D721Med (cell line): ENCODE measurements at regions not wholly inside any gene's neighbourhood (a gene's known extent, or its start where the extent isn't known, plus 50 kb on each side); places are given as distances from the start of the nearest gene placed in this dataset.
A peak's percentile ranks its signal among the peaks of the same experiment; 100 is the strongest.
"Not testable (repeated sequence)": the region's sequence is repeated elsewhere in the genome, so short reads cannot be mapped to it uniquely, and the experiment has no call there.

Source experiments
- DNase-seq: peaks from one replicate; pipeline ENCODE4 v3.0.0; 2011; ENCODE audit warnings: low spot score; ENCODE audit not compliant: insufficient read length
- FAIRE-seq: peaks from 2 replicates; lab custom pipeline; 2011; peaks lifted over from hg19 to GRCh38; lab: Jason Lieb, UNC
- CTCF ChIP-seq: IDR thresholded peaks from 2 replicates; pipeline ENCODE4 v1.5.1; 2012; ENCODE audit warnings: mild to moderate bottlenecking, control low read depth; ENCODE audit not compliant: insufficient read depth; ENCODE audit errors: missing control alignments

- FAIRE-seq (no peak), DNase-seq (no peak)
- no peak for TF ChIP-seq CTCF
These were observed 172.8 kb upstream of the HES1 start for GRCh38 chr3:193962986-193963685.

GRCh38 chr3:193963808-193964516 lies 172.0 kb upstream of the HES1 start:
- FAIRE-seq, result no peak
- no peak for TF ChIP-seq CTCF
- no peak for DNase-seq

- no peak for DNase-seq
- no peak for TF ChIP-seq CTCF
- FAIRE-seq, result no peak
These were observed 171.4 kb upstream of the HES1 start for GRCh38 chr3:193964517-193964880.

GRCh38 chr3:193968380-193968974 lies 167.5 kb upstream of the HES1 start:
- FAIRE-seq, result no peak
- TF ChIP-seq CTCF, result no peak
- no peak for DNase-seq

GRCh38 chr3:193970131-193970772 lies 165.7 kb upstream of the HES1 start:
- not testable (repeated sequence) for FAIRE-seq, DNase-seq

GRCh38 chr3:193970773-193971206 lies 165.2 kb upstream of the HES1 start:
- TF ChIP-seq CTCF, result no peak
- DNase-seq, result no peak
- no peak for FAIRE-seq

More at GRCh38 chr3:193970131-193970772, 165.7 kb upstream of the HES1 start:
- TF ChIP-seq CTCF, result peak; percentile 55
